ENCODE measurements at regions not wholly inside any gene's neighbourhood (a gene's known extent, or its start where the extent isn't known, plus 50 kb on each side); places are given as distances from the start of the nearest gene placed in this dataset.
"Not testable (repeated sequence)": the region's sequence is repeated elsewhere in the genome, so short reads cannot be mapped to it uniquely, and the experiment has no call there.

- DNase-seq (ENCODE audit: low read depth in 4 of 4, low spot score in 3 of 4): not testable (repeated sequence)
Observed at GRCh38 chr14:105648609-105649535, 122.5 kb downstream of the TMEM121 start.

DNA sequence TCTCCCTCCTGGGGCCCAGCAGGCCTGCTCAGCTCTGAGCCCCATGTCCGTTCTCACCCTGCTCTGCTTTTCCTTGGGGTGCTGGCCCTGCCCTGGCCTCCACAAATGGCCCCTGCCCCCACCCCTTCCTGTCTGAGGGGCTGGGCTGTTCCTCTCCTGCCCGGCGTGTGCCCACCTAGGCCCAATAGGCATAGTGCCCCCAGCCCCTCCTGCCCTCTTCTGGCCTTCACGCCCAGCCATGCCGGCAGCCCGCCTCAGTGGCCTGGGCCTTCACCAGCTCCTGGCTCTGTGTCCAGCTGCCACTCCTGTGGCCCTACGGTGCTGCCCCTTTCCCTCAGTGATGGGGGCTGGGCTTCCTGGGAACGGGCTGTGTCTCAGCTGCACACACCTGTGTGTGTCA, 125.9 kb downstream of the TMEM121 start:
- DNase-seq (ENCODE audit: low read depth in 4 of 4, low spot score in 3 of 4): not testable (repeated sequence)

DNA sequence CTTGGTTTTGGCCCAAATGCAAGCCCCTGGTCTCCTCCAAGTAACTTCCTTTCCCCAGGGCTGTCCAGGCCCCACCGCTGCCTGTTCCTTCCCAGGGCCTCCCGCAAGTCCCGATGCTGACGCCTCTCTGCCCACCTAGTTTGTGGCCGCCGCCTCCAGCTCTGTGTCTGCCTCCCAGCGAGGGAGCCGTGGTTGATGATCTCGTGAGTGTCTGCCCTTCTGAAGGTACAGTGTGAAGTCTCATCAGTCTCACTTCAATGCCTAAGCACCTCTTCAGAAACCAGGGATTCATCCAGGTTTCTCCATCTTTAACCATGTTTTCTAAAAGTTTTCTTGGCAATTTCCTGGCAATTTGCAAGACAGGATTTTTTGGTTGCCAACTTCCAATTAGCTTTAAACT, 127.5 kb downstream of the TMEM121 start:
- DNase-seq (ENCODE audit: low read depth in 4 of 4, low spot score in 3 of 4): not testable (repeated sequence)

- DNase-seq (ENCODE audit: low read depth in 4 of 4, low spot score in 3 of 4): not testable (repeated sequence)
Observed at GRCh38 chr14:105659255-105659654, 132.9 kb downstream of the TMEM121 start.

DNA sequence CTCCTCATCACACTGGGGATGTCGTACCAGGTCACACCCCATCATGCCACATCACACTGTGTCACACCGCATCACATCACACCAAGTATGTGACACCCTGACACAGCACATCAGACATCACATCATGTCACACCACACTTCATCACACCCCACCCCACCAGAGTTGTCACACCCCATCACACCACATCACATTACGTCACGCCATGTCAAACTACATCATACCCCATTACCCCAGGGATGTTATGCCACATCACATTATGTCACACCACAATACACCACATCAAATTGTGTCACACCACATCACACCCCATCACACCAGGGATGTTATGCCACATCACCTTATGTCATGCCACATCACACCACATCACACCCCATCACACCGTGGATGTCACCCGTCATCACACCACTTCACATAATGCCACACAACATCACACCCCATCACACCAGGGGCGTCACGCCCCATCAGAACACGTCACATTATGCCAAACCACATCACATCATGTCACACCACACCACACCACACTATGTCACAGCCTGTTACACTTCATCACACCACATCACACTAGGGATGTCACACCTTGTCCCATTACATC, 133.6 kb downstream of the TMEM121 start:
- DNase-seq (ENCODE audit: low read depth in 4 of 4, low spot score in 3 of 4): no peak

GRCh38 chr14:105660816-105661531, 134.6 kb downstream of the TMEM121 start:
- no peak for DNase-seq (ENCODE audit: low read depth in 4 of 4, low spot score in 3 of 4)

GRCh38 chr14:105662043-105662442, 135.7 kb downstream of the TMEM121 start:
- DNase-seq (ENCODE audit: low read depth in 4 of 4, low spot score in 3 of 4): not testable (repeated sequence)

- not testable (repeated sequence) for DNase-seq (ENCODE audit: low read depth in 4 of 4, low spot score in 3 of 4)
Observed at GRCh38 chr14:105662592-105662991, 136.2 kb downstream of the TMEM121 start.

DNA sequence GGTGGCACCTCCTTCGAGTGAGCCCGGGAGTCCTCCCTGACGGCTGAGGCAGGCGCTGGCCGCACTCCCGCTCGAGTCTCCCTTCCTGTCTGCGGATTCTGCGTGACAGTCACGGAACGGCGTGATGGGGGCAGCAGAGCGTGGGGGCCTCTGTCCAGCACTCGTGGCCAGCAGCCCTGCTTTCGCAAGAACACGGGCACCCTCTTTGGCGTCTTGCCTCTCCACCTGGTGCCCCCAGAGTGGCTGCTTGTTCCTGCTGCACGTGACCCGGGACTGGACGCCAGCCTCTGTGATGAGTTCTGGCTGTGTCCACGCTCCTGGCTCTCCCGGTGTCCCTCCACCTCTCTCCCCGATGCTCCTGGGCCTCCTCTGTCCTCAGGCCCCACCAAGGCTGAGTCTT, 136.9 kb downstream of the TMEM121 start:
- not testable (repeated sequence) for DNase-seq (ENCODE audit: low read depth in 4 of 4, low spot score in 3 of 4)

GRCh38 chr14:105663818-105664596, 137.6 kb downstream of the TMEM121 start:
- not testable (repeated sequence) for DNase-seq (ENCODE audit: low read depth in 4 of 4, low spot score in 3 of 4)

DNA sequence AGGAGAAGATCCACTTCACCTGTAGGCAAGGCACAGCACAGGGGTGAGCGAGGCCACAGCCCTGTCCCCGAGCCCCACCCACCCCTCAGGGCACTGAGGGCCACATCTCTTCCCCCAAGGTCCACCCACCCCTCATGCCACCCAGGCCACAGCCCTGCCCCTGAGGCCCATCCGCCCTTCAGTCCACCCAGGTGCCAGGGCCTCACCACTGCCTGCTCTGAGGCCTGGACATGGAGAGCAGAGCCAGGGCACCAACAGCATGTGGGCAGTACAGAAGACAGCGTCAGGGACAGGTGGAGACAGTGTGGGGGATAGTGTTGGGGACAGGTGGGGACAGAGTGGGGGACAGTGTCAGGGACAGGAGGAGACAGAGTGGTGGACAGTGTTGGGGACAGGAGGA, 138.3 kb downstream of the TMEM121 start:
- DNase-seq (ENCODE audit: low read depth in 4 of 4, low spot score in 3 of 4): no peak

DNA sequence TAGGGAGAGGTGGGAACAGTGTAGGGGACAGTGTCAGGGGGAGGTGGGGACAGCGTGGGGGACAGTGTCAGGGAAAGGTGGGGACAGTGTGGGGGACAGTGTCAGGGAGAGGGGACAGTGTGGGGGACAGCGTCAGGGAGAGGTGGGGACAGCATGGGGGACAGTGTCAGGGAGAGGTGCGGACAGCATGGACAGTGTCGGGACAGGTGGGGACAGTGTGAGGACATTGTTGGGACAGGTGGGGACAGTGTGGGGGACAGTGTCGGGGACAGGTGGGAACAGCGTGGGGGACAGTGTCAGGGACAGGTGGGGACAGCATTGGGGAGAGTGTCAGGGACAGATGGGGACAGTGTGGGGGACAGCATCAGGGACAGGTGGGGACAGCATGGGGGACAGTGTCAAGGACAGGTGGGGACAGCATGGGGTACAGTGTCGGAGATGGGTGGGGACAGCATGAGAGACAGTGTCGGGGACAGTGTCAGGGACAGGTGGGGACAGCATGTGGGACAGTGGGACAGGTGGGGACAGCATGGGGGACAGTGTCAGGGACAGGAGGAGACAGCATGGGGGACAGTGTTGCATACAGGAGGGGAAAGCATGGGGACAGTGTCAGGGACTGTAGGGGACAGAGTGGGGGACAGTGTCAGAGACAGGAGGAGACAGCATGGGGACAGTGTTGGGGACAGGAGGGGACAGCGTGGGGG, 139.0 kb downstream of the TMEM121 start:
- DNase-seq (ENCODE audit: low read depth in 4 of 4, low spot score in 3 of 4): no peak

DNA sequence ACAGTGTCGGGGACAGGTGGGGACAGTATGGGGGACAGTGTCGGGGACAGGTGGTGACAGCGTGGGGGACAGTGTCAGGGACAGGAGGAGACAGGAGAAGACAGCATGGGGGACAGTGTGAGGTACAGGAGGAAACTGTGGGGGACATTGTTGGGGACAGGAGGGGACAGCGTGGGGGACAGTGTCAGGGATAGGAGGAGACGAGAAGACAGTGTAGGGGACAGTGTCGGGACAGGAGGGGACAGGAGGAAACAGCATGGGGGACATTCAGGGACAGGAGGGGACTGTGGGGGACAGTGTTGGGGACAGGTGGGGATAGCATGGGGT, 139.5 kb downstream of the TMEM121 start:
- DNase-seq (ENCODE audit: low read depth in 4 of 4, low spot score in 3 of 4): no peak

DNA sequence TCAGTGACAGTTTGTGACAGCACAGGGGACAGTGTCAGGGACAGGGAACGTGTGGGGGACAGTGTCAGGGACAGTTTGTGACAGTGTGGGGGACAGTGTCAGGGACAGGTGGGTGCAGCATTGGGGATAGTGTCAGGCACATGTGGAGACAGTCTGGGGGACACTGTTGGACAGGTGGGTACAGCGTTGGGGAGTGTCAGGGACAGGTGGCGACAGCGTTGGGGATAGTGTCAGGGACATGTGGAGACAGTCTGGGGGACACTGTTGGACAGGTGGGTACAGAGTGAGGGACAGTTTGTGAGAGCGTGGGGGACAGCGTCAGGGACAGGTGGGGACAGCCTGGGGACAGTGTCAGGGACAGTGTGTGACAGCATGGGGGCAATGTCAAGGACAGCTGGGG, 140.0 kb downstream of the TMEM121 start:
- DNase-seq (ENCODE audit: low read depth in 4 of 4, low spot score in 3 of 4): no peak

DNA sequence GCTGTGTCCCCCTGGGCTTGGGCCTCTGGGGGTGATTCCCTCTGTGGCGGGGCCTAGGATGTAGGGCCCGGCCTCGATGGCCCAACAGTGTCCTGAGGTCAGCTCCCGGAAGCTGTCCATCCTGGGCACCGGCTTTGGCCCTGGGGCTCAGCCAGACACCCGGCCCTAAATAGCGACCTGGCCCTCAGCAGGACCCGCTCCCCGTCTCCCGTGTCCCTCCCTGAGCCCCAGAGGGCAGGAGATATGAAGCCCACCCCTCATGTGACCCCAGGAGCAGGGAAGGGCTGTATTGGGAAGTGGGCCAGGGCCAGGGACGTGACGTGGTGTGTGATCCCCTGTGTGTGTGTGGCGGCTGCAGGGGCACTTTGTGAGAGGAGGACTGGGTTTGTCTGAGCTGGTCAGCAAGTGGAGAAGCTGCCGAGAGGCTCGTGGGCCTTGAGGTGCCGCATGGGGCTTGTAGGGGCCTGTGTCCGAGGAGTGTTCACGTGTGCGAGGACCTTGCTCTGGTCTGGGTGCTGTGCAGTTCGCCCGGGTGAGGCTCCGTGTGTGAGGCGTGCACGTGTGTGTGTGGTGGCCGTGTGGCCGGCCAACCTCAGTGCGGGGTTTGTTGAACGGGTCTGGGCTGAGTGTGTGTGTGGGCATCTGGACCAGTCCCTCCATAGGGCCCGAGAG, 140.7 kb downstream of the TMEM121 start:
- DNase-seq (ENCODE audit: low read depth in 4 of 4, low spot score in 3 of 4): not testable (repeated sequence)

DNA sequence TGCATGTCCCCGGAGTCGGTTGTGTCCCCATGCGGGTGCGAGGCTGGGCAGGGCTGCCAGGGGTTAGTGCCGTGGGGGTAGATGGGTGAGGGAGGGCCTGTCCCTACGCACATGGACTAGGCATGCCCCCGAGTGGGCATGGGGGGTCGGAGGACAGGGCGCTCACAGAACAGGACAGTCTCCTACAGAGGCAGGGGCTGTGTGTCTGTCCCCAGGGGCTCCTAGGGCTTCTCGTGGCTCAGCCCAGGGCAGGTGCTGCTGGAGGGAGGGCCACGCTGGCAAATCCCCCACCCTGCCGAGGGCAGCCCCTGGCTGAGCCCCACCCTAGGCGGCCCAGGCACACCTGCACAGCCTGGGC, 141.3 kb downstream of the TMEM121 start:
- DNase-seq (ENCODE audit: low read depth in 4 of 4, low spot score in 3 of 4): not testable (repeated sequence)

DNA sequence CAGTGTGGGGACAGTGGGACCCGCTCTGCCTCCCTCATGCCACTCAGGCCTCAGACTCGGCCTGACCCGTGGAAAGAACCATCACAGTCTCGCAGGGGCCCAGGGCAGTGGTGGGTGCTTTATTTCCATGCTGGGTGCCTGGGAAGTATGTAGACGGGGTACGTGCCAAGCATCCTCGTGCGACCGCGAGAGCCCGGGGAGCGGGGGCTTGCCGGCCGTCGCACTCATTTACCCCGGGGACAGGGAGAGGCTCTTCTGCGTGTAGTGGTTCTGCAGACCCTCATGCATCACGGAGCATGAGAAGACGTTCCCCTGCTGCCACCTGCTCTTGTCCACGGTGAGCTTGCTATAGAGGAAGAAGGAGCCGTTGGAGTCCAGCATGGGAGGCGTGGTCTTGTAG, 141.6 kb downstream of the TMEM121 start:
- not testable (repeated sequence) for DNase-seq (ENCODE audit: low read depth in 4 of 4, low spot score in 3 of 4)

DNA sequence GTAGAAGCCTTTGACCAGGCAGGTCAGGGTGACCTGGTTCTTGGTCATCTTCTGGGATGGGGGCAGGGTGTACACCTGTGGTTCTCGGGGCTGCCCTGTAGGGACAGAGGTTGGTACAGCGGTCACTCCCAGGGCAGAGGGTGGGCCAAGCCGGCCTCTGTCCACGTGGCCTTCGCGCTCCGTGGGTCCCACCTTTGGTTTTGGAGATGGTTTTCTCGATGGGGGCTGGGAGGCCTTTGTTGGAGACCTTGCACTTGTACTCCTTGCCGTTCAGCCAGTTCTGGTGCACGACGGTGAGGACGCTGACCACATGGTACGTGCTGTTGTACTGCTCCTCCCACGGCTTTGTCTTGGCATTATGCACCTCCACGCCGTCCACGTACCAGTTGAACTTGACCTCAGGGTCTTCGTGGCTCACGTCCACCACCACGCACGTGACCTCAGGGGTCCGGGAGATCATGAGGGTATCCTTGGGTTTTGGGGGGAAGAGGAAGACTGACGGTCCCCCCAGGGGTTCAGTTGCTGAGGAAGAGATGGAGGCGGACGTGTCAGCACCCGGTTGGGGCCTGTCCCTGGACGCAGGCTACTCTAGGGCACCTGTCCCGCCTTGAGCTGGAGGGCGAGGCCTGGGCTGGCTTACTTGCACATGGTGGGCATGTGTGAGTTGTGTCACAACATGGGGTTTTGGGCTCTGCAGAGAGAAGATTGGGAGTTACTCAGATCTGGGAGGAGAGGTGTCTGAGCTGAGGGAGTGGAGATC, 142.3 kb downstream of the TMEM121 start:
- DNase-seq (ENCODE audit: low read depth in 4 of 4, low spot score in 3 of 4): not testable (repeated sequence)

DNA sequence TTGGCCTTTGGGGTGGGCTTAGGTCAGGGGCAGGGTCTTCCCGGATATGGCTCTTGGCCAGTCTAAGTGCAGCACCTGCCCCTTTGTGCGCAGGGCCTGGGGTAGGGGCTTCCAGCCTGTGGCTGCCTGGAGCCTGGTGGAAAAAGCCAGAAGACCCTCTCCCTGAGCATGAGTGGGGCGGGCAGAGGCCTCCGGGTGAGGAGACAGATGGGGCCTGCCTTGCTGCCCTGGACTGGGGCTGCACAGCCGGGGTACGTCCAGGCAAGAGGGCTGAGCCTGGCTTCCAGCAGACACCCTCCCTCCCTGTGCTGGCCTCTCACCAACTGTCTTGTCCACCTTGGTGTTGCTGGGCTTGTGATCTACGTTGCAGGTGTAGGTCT, 142.8 kb downstream of the TMEM121 start:
- DNase-seq (ENCODE audit: low read depth in 4 of 4, low spot score in 3 of 4): not testable (repeated sequence)
